Activated T-cell treated with anti-CD3 and anti-CD28 coated beads, Interleukin-2, amount 50 U/mL, for 4 hours (primary cell): ENCODE measurements at regions not wholly inside any gene's neighbourhood (a gene's known extent, or its start where the extent isn't known, plus 50 kb on each side); places are given as distances from the start of the nearest gene placed in this dataset.

Source experiments
- ATAC-seq, 2 donors: fragments of 200-7000 bp; cut with Tn5 transposase; one replicate each; pipeline ENCODE4 v1.10.0; 2021
- DNase-seq: peaks from one replicate; pipeline ENCODE4 v3.0.0-alpha.2; 2020
- H3K27me3 Mint-ChIP-seq: one replicate; pipeline ENCODE4 v1.8.0; 2021; ENCODE audit warnings: low read depth, mixed read lengths
- H3K36me3 Mint-ChIP-seq: one replicate; pipeline ENCODE4 v1.8.0; 2022; ENCODE audit warnings: mixed read lengths; ENCODE audit not compliant: insufficient read depth
- H3K4me1 Mint-ChIP-seq: one replicate; pipeline ENCODE4 v1.8.0; 2021; ENCODE audit warnings: low read depth, mixed read lengths
- H3K4me3 Mint-ChIP-seq: one replicate; pipeline ENCODE4 v1.8.0; 2021; ENCODE audit warnings: mild to moderate bottlenecking, moderate library complexity, mixed read lengths
- H3K9me3 Mint-ChIP-seq: one replicate; pipeline ENCODE4 v1.8.0; 2021; ENCODE audit warnings: mixed read lengths

GRCh38 chr13:31881495-31881882, 142.2 kb downstream of the RXFP2 start:
- H3K36me3 Mint-ChIP-seq: no peaks in the 10 kb centered on the region
- no peaks in the 10 kb centered on the region for H3K9me3 Mint-ChIP-seq
- ATAC-seq: no peak

GRCh38 chr13:31882794-31883193, 143.5 kb downstream of the RXFP2 start:
- no peak overlapping the region for H3K4me3 Mint-ChIP-seq
- peaks cover 4% of the 10 kb centered on the region for H3K4me1 Mint-ChIP-seq
- H3K9me3 Mint-ChIP-seq: no peaks in the 10 kb centered on the region
- ATAC-seq (peak in 1 of 2 donors; percentile 14), DNase-seq (no peak)
- no peaks in the 10 kb centered on the region for H3K36me3 Mint-ChIP-seq
- no peaks in the 10 kb centered on the region for H3K27me3 Mint-ChIP-seq

More at GRCh38 chr13:31881495-31881882, 142.2 kb downstream of the RXFP2 start:
- H3K27me3 Mint-ChIP-seq: no peaks in the 10 kb centered on the region
- H3K4me1 Mint-ChIP-seq: peaks cover 6% of the 10 kb centered on the region
- DNase-seq: no peak
- H3K4me3 Mint-ChIP-seq: no peak overlapping the region

DNA sequence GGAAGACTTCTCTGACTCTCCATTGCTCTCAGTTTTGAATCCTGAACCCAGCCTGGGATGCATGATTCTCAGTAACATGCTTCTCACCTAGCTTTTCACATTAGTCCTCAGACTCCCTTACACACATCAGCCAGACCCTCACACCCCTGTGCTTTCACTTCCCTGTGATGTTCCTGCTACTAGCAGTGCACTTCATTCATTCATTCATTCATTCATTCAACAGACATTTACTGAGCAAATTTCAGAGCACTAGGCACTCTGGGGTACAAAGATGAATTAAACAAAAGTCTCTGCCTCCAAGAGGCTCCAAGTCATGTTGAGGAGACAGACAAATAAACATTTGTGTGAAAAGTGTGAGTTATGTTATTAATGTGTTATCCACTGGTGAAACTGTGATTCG, 145.2 kb downstream of the RXFP2 start:
- Mint-ChIP-seq H3K9me3 (no peaks in the 10 kb centered on the region), H3K4me1 (peaks cover 4% of the 10 kb centered on the region), H3K27me3 (no peaks in the 10 kb centered on the region), H3K36me3 (no peaks in the 10 kb centered on the region), H3K4me3 (no peak overlapping the region)
- no peak for ATAC-seq
- no peak for DNase-seq

GRCh38 chr13:31885994-31886393, 145.6 kb upstream of the FRY start:
- peaks cover 1% of the 10 kb centered on the region for H3K4me1 Mint-ChIP-seq
- ATAC-seq (no peak), DNase-seq (no peak)
- no peaks in the 10 kb centered on the region for H3K36me3 Mint-ChIP-seq
- H3K9me3 Mint-ChIP-seq: no peaks in the 10 kb centered on the region
- H3K27me3 Mint-ChIP-seq: no peaks in the 10 kb centered on the region
- no peak overlapping the region for H3K4me3 Mint-ChIP-seq

- no peak overlapping the region for H3K4me3 Mint-ChIP-seq
- DNase-seq: no peak
- ATAC-seq: no peak
These were observed 144.3 kb upstream of the FRY start for GRCh38 chr13:31887286-31887685.

DNA sequence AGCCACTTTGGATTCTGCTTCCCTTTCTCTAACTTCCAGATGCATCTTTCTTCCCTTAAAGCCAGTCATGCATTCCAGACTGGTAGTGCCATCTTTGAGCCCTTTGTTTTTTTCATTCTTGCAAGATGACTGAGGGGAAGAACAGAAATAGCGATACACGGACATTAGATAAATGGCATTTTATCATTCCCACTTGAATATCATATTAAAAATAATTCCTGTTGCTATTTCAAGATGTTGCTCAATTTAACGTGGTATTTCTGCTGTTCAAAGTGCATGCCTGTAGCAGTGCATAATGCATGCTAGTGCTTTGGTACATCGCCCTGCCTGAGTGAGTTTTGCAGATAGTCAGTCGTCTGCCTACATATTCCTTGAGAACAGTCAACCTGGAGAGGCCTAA, 140.6 kb upstream of the FRY start:
- Mint-ChIP-seq H3K4me3 (no peak overlapping the region), H3K27me3 (peaks cover 3% of the 10 kb centered on the region), H3K36me3 (no peaks in the 10 kb centered on the region), H3K4me1 (peaks cover 3% of the 10 kb centered on the region), H3K9me3 (no peaks in the 10 kb centered on the region)
- DNase-seq (no peak), ATAC-seq (no peak)

More at GRCh38 chr13:31887286-31887685, 144.3 kb upstream of the FRY start:
- Mint-ChIP-seq H3K36me3 (no peaks in the 10 kb centered on the region), H3K4me1 (no peaks in the 10 kb centered on the region), H3K27me3 (no peaks in the 10 kb centered on the region), H3K9me3 (no peaks in the 10 kb centered on the region)

GRCh38 chr13:31891472-31891871, 140.1 kb upstream of the FRY start:
- no peak overlapping the region for H3K4me3 Mint-ChIP-seq
- H3K9me3 Mint-ChIP-seq: no peaks in the 10 kb centered on the region
- peaks cover 3% of the 10 kb centered on the region for H3K27me3 Mint-ChIP-seq
- no peaks in the 10 kb centered on the region for H3K36me3 Mint-ChIP-seq
- ATAC-seq (no peak), DNase-seq (no peak)
- peaks cover 6% of the 10 kb centered on the region for H3K4me1 Mint-ChIP-seq

GRCh38 chr13:31894931-31895330, 136.6 kb upstream of the FRY start:
- H3K36me3 Mint-ChIP-seq: no peaks in the 10 kb centered on the region
- H3K4me1 Mint-ChIP-seq: peaks cover 17% of the 10 kb centered on the region
- no peak for ATAC-seq

DNA sequence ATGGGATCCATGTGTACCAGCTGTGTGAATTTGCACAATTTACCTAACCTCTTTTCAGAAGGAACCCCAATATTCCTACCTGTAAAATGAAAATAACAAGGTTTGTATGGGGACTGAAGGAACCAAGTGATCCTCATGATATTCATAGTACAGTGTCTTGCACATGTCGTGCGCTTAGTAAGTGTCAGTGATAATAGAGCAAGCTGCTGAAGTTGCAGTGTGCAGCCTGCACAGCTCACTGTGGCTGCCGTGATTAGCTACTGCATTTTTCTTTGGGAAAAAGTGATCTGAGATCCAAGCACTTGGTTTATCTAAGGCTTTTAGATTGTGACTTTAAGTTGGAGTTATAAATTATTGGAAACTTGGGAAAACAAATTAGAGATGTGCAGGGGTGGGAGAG, 135.9 kb upstream of the FRY start:
- no peak for DNase-seq
- H3K4me1 Mint-ChIP-seq: peaks cover 17% of the 10 kb centered on the region
- no peaks in the 10 kb centered on the region for H3K9me3 Mint-ChIP-seq
- ATAC-seq: no peak
- no peak overlapping the region for H3K4me3 Mint-ChIP-seq
- peaks cover 3% of the 10 kb centered on the region for H3K27me3 Mint-ChIP-seq
- no peaks in the 10 kb centered on the region for H3K36me3 Mint-ChIP-seq

More at GRCh38 chr13:31894931-31895330, 136.6 kb upstream of the FRY start:
- no peak for DNase-seq
- Mint-ChIP-seq H3K27me3 (peaks cover 3% of the 10 kb centered on the region), H3K9me3 (no peaks in the 10 kb centered on the region), H3K4me3 (no peak overlapping the region)

DNA sequence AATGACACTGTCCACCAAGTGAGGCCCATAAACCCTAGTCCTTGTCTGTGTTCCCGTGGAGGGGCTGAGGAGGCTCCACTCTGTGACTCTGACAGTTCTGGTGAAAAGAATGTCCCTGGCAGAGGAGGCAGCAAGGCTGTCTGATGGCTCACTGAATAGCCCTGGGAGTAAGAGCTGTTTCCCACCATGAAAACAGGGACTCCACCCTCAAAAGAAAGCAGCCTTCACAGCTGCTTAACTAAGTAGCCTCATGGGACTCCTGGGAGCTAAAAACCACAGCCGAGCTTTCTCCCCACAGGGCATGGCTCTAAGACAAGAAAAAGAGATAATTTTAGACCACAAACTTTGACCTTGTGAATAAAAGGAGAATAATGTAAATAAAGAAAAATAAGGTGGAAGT, 135.1 kb upstream of the FRY start:
- ATAC-seq: no peak
- Mint-ChIP-seq H3K36me3 (no peaks in the 10 kb centered on the region), H3K9me3 (no peaks in the 10 kb centered on the region), H3K27me3 (peaks cover 3% of the 10 kb centered on the region), H3K4me3 (no peak overlapping the region), H3K4me1 (peaks cover 19% of the 10 kb centered on the region)
- DNase-seq: no peak

DNA sequence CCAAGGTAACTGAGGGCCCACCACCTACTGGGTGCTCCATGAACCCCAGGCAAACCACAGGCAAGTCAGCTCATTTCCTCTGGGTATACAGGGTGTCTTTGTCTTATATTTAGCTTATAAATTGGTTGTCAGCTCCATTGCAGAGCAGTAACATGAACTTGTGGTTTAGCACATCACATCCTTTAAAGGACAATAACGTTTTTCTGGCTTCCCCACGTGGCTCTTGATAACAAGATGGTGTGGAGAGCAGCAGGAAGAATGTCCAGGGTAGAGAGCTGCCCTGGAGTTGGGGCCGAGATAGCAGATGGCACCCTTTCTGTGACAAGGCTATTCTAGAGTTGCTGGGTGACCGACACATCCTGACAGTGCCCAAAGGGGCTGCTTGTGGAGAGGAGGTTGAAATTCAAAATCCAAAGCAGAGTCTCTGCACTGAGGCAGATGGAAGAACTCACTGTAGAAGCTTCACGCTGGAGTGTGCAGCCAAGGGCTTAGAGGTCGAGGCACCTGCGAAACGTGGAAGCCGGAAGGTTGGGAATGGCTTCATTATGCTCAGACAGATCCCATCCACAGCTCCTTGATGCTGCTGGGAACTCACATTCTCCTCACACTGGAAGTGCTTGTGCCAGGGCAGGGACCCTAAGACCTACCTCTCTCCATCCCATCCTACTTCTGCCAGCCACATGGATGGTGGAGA, 133.0 kb upstream of the FRY start:
- Mint-ChIP-seq H3K4me1 (peaks cover 25% of the 10 kb centered on the region), H3K36me3 (no peaks in the 10 kb centered on the region), H3K27me3 (peaks cover 2% of the 10 kb centered on the region), H3K4me3 (no peak overlapping the region), H3K9me3 (no peaks in the 10 kb centered on the region)
- ATAC-seq: no peak
- DNase-seq: no peak

- Mint-ChIP-seq H3K36me3 (no peaks in the 10 kb centered on the region), H3K9me3 (no peaks in the 10 kb centered on the region), H3K4me1 (peaks cover 29% of the 10 kb centered on the region), H3K27me3 (peaks cover 4% of the 10 kb centered on the region), H3K4me3 (no peak overlapping the region)
- no peak for DNase-seq
- no peak for ATAC-seq
These were observed 129.6 kb upstream of the FRY start for GRCh38 chr13:31901985-31902384.

DNA sequence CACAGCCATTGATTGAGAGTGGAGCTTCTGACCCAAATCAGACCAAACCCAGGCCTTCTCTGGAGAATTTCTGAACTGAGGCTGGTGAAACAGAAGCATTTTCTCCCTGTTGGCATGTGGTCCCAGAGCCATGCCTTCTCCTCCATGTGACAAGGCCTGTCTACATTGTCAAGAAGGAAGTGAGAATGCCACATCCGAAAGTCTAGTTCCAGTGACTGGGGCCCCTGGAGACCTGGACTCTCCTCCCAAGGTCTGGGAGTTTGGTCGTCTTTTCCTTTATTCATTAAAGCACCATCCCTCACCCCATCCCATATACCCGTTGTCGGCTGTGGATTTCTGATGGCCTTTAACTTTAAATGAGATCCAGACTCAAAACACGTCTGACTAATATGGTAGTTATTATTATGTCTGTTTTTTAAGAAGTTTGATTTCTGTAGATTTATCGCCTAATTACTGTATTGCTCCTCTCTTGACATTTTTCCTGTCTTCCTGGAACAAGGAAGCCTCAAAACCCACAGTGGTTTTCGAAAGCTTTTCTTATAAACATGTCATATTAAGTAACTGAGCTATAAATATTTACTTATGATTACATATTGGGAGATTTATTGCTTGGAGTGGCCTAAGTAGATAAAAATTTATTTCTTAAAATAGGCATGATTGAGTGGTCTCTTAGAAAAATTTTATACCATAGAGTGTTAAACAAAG, 128.3 kb upstream of the FRY start:
- ATAC-seq (no peak), DNase-seq (no peak)
- Mint-ChIP-seq H3K9me3 (no peaks in the 10 kb centered on the region), H3K27me3 (peaks cover 6% of the 10 kb centered on the region), H3K36me3 (no peaks in the 10 kb centered on the region), H3K4me1 (peaks cover 25% of the 10 kb centered on the region), H3K4me3 (no peak overlapping the region)

DNA sequence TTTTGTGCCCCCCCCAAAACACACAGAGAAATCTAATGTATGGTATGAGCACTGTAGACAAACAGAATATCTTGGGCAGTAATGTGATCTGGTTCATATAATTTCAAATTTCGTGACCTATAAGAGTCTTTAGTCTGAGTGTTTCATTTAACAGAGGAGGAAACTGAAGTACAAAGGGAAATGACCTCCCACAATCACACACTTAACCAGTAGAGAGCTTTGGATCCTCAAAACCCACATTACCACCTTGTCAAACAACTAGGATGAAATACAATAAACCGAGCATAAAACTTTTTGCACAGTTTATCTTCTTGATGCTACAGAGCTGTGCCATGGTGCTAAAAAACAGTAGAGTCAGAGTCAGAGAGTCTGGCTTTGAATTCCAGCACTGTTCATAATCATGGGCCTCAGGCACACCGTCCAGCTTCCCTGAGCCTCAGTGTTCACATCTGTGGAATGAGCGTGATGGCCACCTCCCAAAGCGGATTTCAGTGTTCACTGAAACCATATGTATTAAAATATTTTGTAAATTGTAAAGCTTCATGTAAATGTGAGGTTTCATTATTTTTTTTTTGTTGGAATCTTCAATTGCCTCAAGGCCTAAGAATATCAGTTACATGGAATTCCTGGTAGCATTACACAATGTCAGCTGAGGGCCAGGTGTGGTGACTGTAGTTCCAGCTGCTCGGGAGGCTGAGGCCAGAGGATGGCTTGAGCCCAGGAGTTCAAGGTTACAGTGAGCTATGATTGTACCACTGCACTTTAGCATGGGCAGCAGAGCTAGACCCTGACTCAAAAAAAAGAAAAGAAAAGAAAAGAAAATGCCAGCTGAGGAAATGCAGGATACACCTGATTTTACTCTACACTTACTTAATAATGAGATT, 126.4 kb upstream of the FRY start:
- Mint-ChIP-seq H3K9me3 (no peaks in the 10 kb centered on the region), H3K4me3 (no peak overlapping the region), H3K27me3 (peaks cover 6% of the 10 kb centered on the region), H3K4me1 (peaks cover 25% of the 10 kb centered on the region), H3K36me3 (no peaks in the 10 kb centered on the region)
- ATAC-seq (no peak), DNase-seq (no peak)
